GM21390 (cell line): ENCODE measurements at regions not wholly inside any gene's neighbourhood (a gene's known extent, or its start where the extent isn't known, plus 50 kb on each side); places are given as distances from the start of the nearest gene placed in this dataset.
"Not testable (repeated sequence)": the region's sequence is repeated elsewhere in the genome, so short reads cannot be mapped to it uniquely, and the experiment has no call there.

Source experiments
- ATAC-seq: cut with Tn5 transposase; IDR thresholded peaks from one replicate; pipeline ENCODE4 v1.9.1; 2021; ENCODE audit not compliant: unreplicated experiment

- not testable (repeated sequence) for ATAC-seq
Observed at GRCh38 chr9:65454666-65455065, 169.7 kb upstream of the FOXD4L5 start.

- not testable (repeated sequence) for ATAC-seq
Observed at GRCh38 chr9:65454034-65454433, 169.0 kb upstream of the FOXD4L5 start.

GRCh38 chr9:65449886-65450610 lies 165.0 kb upstream of the FOXD4L5 start:
- not testable (repeated sequence) for ATAC-seq

DNA sequence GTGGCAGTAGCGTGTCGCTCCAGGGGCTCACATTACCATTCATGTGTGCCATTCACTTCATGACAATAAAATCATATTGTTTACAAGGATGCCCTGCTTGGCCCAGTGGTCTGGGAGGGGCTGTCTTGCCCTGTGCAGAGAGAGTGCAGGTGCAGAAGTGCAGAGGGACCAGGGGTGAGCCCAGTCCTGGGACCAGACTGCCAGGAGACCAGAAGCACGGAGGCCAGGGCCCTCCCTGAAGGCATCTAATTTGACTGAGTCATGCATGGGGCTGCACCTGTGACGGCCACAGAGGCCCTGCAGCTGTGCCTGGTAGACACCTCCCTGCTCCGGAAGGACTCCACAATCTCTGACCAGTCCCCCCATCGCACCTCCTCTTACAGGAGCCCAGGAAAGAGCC lies 164.4 kb upstream of the FOXD4L5 start:
- no peak for ATAC-seq

DNA sequence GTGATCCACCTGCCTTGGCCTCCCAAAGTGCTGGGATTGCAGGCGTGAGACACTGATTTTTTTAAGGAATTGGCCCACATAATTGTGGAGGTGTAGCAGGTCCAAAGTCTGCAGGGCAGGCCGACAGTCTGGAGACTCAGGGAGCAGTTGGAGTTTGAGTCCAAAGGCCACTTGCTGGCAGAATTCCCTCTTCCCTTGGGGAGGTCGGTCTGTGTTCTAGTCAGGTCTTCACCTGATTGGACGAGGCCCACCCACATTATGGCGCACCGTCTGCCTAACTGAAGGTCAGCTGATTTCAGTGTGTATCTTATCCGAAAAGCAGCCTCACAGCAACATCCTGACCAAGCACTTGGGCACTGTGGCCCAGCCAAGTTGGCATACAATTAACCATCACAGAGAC lies 162.1 kb upstream of the FOXD4L5 start:
- ATAC-seq = not testable (repeated sequence)

DNA sequence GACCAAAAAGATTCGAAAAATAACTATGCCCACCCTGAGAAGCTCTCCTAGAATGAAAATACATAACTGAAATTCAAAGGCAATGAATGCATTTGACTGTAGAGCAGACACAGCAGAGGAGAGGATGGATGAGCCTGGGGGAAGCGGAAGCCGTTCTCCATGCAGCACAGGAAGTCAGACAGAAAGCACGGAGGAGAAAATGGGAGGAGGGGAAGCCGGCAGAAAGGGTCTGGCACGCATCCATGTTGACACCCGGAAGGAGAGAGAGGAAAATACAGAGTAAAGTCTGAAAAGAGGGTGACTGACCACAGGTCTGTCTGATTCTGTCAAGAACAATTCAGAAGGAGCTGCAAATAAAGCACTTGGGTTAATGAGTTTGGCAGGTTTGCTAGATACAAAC lies 161.0 kb upstream of the FOXD4L5 start:
- ATAC-seq = not testable (repeated sequence)

GRCh38 chr9:65444943-65445342 lies 159.9 kb upstream of the FOXD4L5 start:
- ATAC-seq = no peak

DNA sequence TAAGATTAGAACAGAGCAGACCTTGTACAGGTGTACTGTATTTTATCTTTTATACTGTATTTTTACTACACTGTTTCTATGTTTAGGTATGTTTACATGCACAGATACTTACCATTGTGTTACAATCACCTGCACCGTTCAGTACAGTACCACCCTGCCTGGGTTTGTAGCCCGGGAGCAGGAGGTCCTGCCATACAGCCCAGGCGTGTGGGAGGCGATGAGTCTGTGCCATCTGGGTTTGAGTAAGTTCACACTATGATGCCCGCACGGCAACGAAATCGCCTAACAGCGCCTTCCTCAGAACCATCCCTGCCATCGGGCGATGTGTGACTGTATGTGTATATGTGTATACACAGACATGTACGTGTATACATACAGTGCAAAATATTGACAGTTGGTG lies 157.1 kb upstream of the FOXD4L5 start:
- not testable (repeated sequence) for ATAC-seq

- ATAC-seq = not testable (repeated sequence)
Observed at GRCh38 chr9:65441324-65441920, 156.4 kb upstream of the FOXD4L5 start.

- no peak for ATAC-seq
Observed at GRCh38 chr9:65437724-65438123, 152.7 kb upstream of the FOXD4L5 start.

- no peak for ATAC-seq
Observed at GRCh38 chr9:65435464-65435863, 150.5 kb upstream of the FOXD4L5 start.

DNA sequence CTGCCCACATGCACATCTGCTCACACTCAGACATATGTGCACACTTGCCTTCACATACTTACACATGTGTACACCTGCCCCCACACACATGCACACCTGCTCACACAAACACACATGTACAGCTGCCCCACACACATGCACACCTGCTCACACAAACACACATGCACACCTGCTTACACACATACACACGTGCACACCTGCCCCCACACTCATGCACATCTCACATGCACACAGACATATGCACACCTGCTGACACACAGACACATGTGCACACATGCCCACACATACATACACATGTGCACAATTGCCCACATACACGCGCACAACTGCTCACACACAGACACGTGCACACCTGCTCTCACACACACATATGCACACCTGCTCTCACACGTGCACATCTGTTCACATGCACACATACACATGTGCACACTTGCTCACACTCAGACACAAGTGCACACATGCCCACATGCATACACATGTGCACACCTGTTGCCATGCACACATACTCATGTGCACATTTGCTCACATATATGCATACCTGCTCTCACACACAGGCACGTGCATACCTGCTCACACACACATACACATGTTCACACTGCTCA lies 147.8 kb upstream of the FOXD4L5 start:
- no peak for ATAC-seq

DNA sequence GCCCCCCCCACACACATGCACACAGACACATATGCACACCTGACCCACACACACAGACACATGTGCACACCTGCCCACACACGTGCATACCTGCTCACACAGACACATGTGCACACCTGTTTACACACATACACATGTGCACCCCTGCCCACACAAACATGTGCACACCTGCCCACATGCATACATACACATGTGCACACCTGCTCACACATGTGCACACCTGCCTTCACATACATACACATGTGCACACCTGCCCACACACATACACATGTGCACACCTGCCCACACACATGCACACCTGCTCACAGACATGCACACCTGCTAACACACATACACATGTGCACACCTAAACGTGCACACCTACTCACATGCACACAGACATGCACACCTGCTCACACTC lies 147.0 kb upstream of the FOXD4L5 start:
- no peak for ATAC-seq

DNA sequence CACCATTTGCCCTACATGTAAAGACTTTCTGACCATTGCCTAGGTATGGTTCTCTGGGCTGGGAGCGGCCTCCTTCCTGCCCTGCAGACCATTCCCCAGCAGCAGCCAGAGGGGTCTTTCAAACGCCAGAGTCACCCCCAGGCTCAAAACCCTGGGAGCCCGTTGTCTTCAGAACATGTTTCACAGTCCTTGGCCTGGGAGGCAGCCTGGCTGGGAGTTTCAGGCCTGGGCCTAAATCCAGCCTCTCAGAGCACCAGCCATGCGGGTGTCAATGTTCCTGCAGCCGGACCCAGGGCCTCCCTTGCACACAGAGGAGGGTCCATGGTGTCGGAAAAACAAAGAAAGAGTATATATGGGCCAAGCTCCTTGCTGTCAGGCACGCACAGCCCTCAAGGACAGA lies 145.2 kb upstream of the FOXD4L5 start:
- ATAC-seq = no peak

DNA sequence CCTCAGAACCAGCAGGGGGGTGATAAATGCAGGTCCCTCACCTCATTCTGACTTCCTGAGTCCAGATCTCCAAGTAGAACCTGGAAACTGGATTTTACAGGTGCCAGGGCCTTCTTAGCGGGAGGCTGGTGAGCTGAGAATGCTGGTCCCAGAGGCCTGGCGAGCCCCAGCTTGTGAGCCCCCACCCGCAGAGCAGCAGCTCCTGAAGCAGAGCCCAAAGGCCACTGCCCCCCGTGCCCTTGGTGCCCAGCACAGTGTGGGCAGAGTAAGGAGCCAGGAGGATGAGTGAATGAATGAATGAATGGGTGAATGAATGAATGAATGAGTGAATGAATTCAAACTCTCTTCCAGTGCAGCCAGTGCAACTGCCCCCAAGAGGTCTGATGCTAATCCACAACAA lies 142.4 kb upstream of the FOXD4L5 start:
- ATAC-seq = not testable (repeated sequence)

GRCh38 chr9:65426813-65427212 lies 141.8 kb upstream of the FOXD4L5 start:
- not testable (repeated sequence) for ATAC-seq

GRCh38 chr9:65426231-65426630 lies 141.2 kb upstream of the FOXD4L5 start:
- ATAC-seq = no peak

DNA sequence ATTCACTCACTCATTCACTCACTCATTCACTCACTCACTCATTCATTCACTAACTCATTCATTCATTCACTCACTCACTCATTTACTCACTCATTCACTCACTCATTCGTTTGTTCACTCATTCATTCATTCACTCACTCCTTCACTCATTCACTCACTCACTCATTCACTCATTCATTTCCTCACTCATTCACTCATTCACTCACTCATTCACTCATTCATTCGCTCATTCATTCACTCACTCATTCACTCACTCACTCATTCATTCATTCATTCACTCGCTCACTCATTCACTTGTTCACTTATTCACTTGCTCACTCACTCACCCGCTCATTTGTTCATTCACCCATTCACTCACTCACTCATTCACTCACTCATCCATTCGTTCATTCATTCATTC lies 140.2 kb upstream of the FOXD4L5 start:
- not testable (repeated sequence) for ATAC-seq

- not testable (repeated sequence) for ATAC-seq
Observed at GRCh38 chr9:65424437-65424984, 139.5 kb upstream of the FOXD4L5 start.

DNA sequence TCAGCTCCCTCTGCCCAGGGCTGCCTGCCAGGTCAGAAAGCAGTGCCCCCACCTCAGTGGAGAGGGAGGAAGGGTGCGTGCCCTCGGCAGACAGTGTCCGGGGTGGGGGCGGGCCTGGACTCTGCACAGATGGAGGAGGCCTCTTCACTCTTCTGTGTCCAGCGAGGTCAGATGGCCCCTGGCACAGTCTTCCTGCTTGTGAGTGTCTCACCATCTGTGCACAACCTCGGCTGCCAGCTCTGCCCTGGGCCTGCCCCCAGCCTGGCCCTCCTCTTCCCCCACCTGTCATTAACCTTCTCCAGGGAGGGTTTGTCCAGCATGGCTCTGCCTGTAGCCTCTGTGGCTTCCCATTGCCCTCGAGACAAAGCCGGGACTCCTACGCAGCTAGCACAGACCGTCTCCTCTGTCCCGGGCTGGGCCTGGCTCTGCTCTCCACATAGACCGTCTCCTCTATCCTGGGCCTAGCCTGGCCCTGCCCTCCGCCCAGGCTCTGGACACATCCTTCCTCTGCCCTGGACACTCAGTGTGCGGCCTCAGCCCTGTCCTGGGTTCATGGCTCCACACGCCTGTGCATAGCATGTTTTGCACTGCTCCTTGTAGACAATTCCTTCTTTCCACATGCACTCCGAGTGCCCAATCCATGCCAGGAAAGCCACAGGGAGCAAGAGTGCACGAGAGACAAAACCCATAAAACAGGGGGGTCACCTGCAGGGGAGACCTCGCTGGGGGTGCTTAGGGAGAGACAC lies 138.9 kb upstream of the FOXD4L5 start:
- ATAC-seq = not testable (repeated sequence)

GRCh38 chr9:65422966-65423690 lies 138.1 kb upstream of the FOXD4L5 start:
- ATAC-seq = not testable (repeated sequence)
